GM23338 (cell line): ENCODE measurements at regions not wholly inside any gene's neighbourhood (a gene's known extent, or its start where the extent isn't known, plus 50 kb on each side); places are given as distances from the start of the nearest gene placed in this dataset.

Experiments used
- ATAC-seq: fragments of 200-7000 bp; cut with Tn5 transposase; 3 replicates; pipeline ENCODE4 v1.9.1; 2020
- DNase-seq: peaks from one replicate; pipeline ENCODE4 v3.0.0-alpha.2; 2015; ENCODE audit warnings: low spot score
- H2AFZ ChIP-seq: fragments of 200-600 bp; sonication (generic); 2 replicates; pipeline ENCODE4 v1.8.0; 2016; ENCODE audit warnings: antibody characterized with exemption, mild to moderate bottlenecking, moderate library complexity
- H3F3A ChIP-seq: fragments of 200-600 bp; sonication (generic); replicated peaks from 2 replicates; pipeline ENCODE4 v1.8.0; 2017; ENCODE audit warnings: antibody characterized with exemption, mixed run types, low read depth
- H3K27ac ChIP-seq: fragments of 200-600 bp; sonication (generic); 2 replicates; pipeline ENCODE4 v1.6.1; 2016; ENCODE audit warnings: low read depth
- H3K27me3 ChIP-seq: fragments of 200-600 bp; sonication (generic); 2 replicates; pipeline ENCODE4 v1.8.0; 2016; ENCODE audit warnings: mild to moderate bottlenecking, mixed run types, moderate library complexity; ENCODE audit not compliant: insufficient read depth
- H3K36me3 ChIP-seq: fragments of 200-600 bp; sonication (generic); 2 replicates; pipeline ENCODE4 v1.8.0; 2016; ENCODE audit warnings: mild to moderate bottlenecking; ENCODE audit not compliant: insufficient read depth
- H3K4me1 ChIP-seq: fragments of 200-600 bp; sonication (generic); 2 replicates; pipeline ENCODE4 v1.8.0; 2016; ENCODE audit warnings: mild to moderate bottlenecking, moderate library complexity; ENCODE audit not compliant: insufficient read depth
- H3K4me2 ChIP-seq: fragments of 200-600 bp; sonication (generic); 2 replicates; pipeline ENCODE4 v1.7.1; 2017; ENCODE audit warnings: mixed run types
- H3K4me3 ChIP-seq: fragments of 200-600 bp; sonication (generic); 2 replicates; pipeline ENCODE4 v1.6.1; 2016; ENCODE audit warnings: mixed run types
- H3K79me2 ChIP-seq: fragments of 200-600 bp; sonication (generic); replicated peaks from 2 replicates; pipeline ENCODE4 v1.8.0; 2017; ENCODE audit warnings: mild to moderate bottlenecking; ENCODE audit not compliant: insufficient read depth
- H3K9me2 ChIP-seq: fragments of 200-600 bp; sonication (generic); 2 replicates; pipeline ENCODE4 v1.8.0; 2017; ENCODE audit not compliant: insufficient read depth
- H4K20me1 ChIP-seq: fragments of 200-600 bp; sonication (generic); replicated peaks from 2 replicates; pipeline ENCODE4 v1.8.0; 2017; ENCODE audit warnings: mild to moderate bottlenecking; ENCODE audit not compliant: insufficient read depth
- H3K27ac Mint-ChIP-seq: 2 replicates; pipeline ENCODE4 v1.8.0; 2020; ENCODE audit warnings: inconsistent platforms, mild to moderate bottlenecking, moderate library complexity, mixed read lengths
- H3K27me3 Mint-ChIP-seq: 3 replicates; pipeline ENCODE4 v1.8.0; 2022; ENCODE audit warnings: low read depth, mild to moderate bottlenecking, moderate library complexity, mixed read lengths, inconsistent platforms; ENCODE audit not compliant: insufficient read depth, poor library complexity
- H3K36me3 Mint-ChIP-seq: 3 replicates; pipeline ENCODE4 v1.8.0; 2021; ENCODE audit warnings: low read depth, mild to moderate bottlenecking, inconsistent platforms, moderate library complexity, mixed read lengths
- H3K4me1 Mint-ChIP-seq: 3 replicates; pipeline ENCODE4 v1.8.0; 2020; ENCODE audit warnings: mild to moderate bottlenecking, inconsistent platforms, mixed read lengths
- H3K4me3 Mint-ChIP-seq: 3 replicates; pipeline ENCODE4 v1.8.0; 2021; ENCODE audit warnings: moderate library complexity, mild to moderate bottlenecking, inconsistent platforms, mixed read lengths
- H3K9me3 Mint-ChIP-seq: 3 replicates; pipeline ENCODE4 v1.8.0; 2020; ENCODE audit warnings: moderate library complexity, mild to moderate bottlenecking, inconsistent platforms, mixed read lengths
- EZH2 ChIP-seq: fragments of 200-600 bp; sonication (generic); IDR thresholded peaks from one replicate; pipeline ENCODE4 v1.8.0; 2017; ENCODE audit warnings: antibody characterized with exemption, mild to moderate bottlenecking, low read depth; ENCODE audit not compliant: unreplicated experiment
- NANOG ChIP-seq: IDR thresholded peaks from 2 replicates; pipeline ENCODE4 v1.6.1; 2016; ENCODE audit warnings: antibody characterized with exemption, borderline replicate concordance
- POLR2AphosphoS5 ChIP-seq: IDR thresholded peaks from 2 replicates; pipeline ENCODE4 v1.6.1; 2016; ENCODE audit warnings: antibody characterized with exemption, low read depth
- STAT1 ChIP-seq: IDR thresholded peaks from one replicate; pipeline ENCODE4 v1.6.1; 2016; ENCODE audit warnings: antibody characterized with exemption; ENCODE audit not compliant: unreplicated experiment
- ZNF462 ChIP-seq: fragments of 250-450 bp; sonication (Bioruptor Pico); IDR thresholded peaks from 2 replicates; pipeline ENCODE4 v1.5.0; 2020; ENCODE audit warnings: mild to moderate bottlenecking, moderate library complexity
- TF ChIP-seq, protein P1 (sequence below), 2 experiments: fragments of 200-600 bp in 1 of 2; sonication (generic) in 1 of 2; conservative IDR thresholded peaks; 2 replicates each; pipeline versions ENCODE4 v1.5.1 to v1.6.1; 2016 to 2017; ENCODE audit warnings: antibody characterized with exemption in 2 of 2, low read depth in 2 of 2, mild to moderate bottlenecking in 2 of 2, moderate library complexity in 1 of 2
- TF ChIP-seq, protein P2 (sequence below): IDR thresholded peaks from one replicate; pipeline ENCODE4 v1.6.1; 2018; ENCODE audit warnings: antibody characterized with exemption; ENCODE audit not compliant: unreplicated experiment
- TF ChIP-seq, protein P3 (sequence below): IDR thresholded peaks from 2 replicates; pipeline ENCODE4 v1.6.1; 2016; ENCODE audit warnings: antibody characterized with exemption

DNA sequence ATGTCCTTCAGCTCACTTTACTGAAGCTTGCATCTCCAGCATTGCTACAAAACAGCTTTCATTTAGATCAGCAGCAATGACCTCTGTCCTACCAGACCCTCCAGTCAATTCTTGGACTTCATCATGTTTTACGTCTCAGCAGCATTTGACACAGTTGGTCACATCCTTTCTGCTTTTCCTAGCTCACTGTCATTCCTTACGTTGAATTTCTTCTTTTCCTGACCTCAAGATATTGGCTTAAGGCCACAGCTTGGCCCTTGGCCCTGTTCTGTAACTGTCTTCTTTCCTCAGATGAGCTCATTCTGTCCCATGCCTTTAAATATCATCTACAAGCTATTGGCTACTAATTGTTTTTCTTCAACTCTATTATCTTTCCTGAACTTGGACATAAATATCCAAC, 576.2 kb upstream of the KCNMB2 start (continued):
- TF ChIP-seq EZH2: no peak
- TF ChIP-seq, protein P1, sequence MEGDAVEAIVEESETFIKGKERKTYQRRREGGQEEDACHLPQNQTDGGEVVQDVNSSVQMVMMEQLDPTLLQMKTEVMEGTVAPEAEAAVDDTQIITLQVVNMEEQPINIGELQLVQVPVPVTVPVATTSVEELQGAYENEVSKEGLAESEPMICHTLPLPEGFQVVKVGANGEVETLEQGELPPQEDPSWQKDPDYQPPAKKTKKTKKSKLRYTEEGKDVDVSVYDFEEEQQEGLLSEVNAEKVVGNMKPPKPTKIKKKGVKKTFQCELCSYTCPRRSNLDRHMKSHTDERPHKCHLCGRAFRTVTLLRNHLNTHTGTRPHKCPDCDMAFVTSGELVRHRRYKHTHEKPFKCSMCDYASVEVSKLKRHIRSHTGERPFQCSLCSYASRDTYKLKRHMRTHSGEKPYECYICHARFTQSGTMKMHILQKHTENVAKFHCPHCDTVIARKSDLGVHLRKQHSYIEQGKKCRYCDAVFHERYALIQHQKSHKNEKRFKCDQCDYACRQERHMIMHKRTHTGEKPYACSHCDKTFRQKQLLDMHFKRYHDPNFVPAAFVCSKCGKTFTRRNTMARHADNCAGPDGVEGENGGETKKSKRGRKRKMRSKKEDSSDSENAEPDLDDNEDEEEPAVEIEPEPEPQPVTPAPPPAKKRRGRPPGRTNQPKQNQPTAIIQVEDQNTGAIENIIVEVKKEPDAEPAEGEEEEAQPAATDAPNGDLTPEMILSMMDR (conservative IDR thresholded peaks at IDR 0.05; ENCODE audit: low read depth in 2 of 2): no peak
- TF ChIP-seq ZNF462 (CRISPR knock-in tag): no peak
- no peak for TF ChIP-seq STAT1
- no peak for TF ChIP-seq POLR2AphosphoS5
- no peak for TF ChIP-seq NANOG

GRCh38 chr3:177960722-177961121, 575.5 kb upstream of the KCNMB2 start:
- Histone ChIP-seq H3F3A (no peaks in the 10 kb centered on the region), H3K4me1 (no peaks in the 10 kb centered on the region), H3K9me2 (no peaks in the 10 kb centered on the region), H3K79me2 (no peaks in the 10 kb centered on the region), H3K36me3 (no peaks in the 10 kb centered on the region), H2AFZ (no peak overlapping the region), H3K4me3 (no peak overlapping the region), H3K27me3 (no peaks in the 10 kb centered on the region), H3K27ac (no peak overlapping the region), H3K4me2 (no peak overlapping the region), H4K20me1 (no peaks in the 10 kb centered on the region)
- Mint-ChIP-seq H3K27me3 (no peaks in the 10 kb centered on the region), H3K4me3 (no peak overlapping the region), H3K27ac (no peak overlapping the region), H3K4me1 (no peaks in the 10 kb centered on the region; the same call in 2 of the 3 replicates), H3K9me3 (no peaks in the 10 kb centered on the region), H3K36me3 (no peaks in the 10 kb centered on the region)
- no peak for ATAC-seq
- no peak for DNase-seq
- TF ChIP-seq, protein P2, sequence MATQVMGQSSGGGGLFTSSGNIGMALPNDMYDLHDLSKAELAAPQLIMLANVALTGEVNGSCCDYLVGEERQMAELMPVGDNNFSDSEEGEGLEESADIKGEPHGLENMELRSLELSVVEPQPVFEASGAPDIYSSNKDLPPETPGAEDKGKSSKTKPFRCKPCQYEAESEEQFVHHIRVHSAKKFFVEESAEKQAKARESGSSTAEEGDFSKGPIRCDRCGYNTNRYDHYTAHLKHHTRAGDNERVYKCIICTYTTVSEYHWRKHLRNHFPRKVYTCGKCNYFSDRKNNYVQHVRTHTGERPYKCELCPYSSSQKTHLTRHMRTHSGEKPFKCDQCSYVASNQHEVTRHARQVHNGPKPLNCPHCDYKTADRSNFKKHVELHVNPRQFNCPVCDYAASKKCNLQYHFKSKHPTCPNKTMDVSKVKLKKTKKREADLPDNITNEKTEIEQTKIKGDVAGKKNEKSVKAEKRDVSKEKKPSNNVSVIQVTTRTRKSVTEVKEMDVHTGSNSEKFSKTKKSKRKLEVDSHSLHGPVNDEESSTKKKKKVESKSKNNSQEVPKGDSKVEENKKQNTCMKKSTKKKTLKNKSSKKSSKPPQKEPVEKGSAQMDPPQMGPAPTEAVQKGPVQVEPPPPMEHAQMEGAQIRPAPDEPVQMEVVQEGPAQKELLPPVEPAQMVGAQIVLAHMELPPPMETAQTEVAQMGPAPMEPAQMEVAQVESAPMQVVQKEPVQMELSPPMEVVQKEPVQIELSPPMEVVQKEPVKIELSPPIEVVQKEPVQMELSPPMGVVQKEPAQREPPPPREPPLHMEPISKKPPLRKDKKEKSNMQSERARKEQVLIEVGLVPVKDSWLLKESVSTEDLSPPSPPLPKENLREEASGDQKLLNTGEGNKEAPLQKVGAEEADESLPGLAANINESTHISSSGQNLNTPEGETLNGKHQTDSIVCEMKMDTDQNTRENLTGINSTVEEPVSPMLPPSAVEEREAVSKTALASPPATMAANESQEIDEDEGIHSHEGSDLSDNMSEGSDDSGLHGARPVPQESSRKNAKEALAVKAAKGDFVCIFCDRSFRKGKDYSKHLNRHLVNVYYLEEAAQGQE: no peak
- TF ChIP-seq, protein P3, sequence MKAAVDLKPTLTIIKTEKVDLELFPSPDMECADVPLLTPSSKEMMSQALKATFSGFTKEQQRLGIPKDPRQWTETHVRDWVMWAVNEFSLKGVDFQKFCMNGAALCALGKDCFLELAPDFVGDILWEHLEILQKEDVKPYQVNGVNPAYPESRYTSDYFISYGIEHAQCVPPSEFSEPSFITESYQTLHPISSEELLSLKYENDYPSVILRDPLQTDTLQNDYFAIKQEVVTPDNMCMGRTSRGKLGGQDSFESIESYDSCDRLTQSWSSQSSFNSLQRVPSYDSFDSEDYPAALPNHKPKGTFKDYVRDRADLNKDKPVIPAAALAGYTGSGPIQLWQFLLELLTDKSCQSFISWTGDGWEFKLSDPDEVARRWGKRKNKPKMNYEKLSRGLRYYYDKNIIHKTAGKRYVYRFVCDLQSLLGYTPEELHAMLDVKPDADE: no peak
